ENCODE measurements at regions not wholly inside any gene's neighbourhood (a gene's known extent, or its start where the extent isn't known, plus 50 kb on each side); places are given as distances from the start of the nearest gene placed in this dataset.

GRCh38 chr6:133752129-133752528 lies 136.8 kb upstream of the TCF21 start (continued):
- no peak for TF ChIP-seq ISX (CRISPR knock-in tag; conservative IDR thresholded peaks at IDR 0.05)
- TF ChIP-seq, protein P1, sequence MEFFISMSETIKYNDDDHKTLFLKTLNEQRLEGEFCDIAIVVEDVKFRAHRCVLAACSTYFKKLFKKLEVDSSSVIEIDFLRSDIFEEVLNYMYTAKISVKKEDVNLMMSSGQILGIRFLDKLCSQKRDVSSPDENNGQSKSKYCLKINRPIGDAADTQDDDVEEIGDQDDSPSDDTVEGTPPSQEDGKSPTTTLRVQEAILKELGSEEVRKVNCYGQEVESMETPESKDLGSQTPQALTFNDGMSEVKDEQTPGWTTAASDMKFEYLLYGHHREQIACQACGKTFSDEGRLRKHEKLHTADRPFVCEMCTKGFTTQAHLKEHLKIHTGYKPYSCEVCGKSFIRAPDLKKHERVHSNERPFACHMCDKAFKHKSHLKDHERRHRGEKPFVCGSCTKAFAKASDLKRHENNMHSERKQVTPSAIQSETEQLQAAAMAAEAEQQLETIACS (CRISPR knock-in tag; IDR thresholded peaks at IDR 0.05): no peak

DNA sequence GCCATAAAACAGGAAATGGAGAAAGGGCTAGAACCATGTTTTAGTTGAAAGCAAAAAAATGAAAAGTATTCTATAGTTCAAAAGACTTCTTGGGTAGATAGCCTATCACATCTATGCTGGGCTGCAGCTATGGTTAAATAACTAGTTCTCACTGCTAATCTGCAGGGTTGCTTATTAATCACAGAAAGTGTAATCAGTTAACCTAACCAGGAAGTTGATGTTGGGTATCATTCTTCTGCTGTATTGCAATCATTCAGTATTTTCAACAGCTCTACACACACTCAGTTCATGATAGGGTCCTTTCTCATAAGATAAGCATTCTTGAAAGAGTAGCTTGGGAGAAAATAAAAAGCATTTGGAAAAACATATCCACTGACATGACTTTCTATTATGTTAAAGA lies 135.2 kb upstream of the TCF21 start:
- BruUV-seq (replicated peaks): no TSS peak
- POLR2A ChIA-PET: no interaction called here
- no peaks in the 10 kb centered on the region for H3K9me3 ChIP-seq (ENCODE audit: low read length)
- TF ChIP-seq PTBP1 (IDR thresholded peaks at IDR 0.05; ENCODE audit: low read depth, low read length, poor library complexity, severe bottlenecking) (no peak), ZNF713 (CRISPR knock-in tag; IDR thresholded peaks at IDR 0.05) (no peak), ZNF616 (CRISPR knock-in tag; IDR thresholded peaks at IDR 0.05; ENCODE audit: low read depth) (no peak), ZNF430 (CRISPR knock-in tag; IDR thresholded peaks at IDR 0.05) (no peak), SRSF4 (IDR thresholded peaks at IDR 0.05; ENCODE audit: low read depth, low read length, poor library complexity, severe bottlenecking) (no peak)
- TF ChIP-seq, protein P2, sequence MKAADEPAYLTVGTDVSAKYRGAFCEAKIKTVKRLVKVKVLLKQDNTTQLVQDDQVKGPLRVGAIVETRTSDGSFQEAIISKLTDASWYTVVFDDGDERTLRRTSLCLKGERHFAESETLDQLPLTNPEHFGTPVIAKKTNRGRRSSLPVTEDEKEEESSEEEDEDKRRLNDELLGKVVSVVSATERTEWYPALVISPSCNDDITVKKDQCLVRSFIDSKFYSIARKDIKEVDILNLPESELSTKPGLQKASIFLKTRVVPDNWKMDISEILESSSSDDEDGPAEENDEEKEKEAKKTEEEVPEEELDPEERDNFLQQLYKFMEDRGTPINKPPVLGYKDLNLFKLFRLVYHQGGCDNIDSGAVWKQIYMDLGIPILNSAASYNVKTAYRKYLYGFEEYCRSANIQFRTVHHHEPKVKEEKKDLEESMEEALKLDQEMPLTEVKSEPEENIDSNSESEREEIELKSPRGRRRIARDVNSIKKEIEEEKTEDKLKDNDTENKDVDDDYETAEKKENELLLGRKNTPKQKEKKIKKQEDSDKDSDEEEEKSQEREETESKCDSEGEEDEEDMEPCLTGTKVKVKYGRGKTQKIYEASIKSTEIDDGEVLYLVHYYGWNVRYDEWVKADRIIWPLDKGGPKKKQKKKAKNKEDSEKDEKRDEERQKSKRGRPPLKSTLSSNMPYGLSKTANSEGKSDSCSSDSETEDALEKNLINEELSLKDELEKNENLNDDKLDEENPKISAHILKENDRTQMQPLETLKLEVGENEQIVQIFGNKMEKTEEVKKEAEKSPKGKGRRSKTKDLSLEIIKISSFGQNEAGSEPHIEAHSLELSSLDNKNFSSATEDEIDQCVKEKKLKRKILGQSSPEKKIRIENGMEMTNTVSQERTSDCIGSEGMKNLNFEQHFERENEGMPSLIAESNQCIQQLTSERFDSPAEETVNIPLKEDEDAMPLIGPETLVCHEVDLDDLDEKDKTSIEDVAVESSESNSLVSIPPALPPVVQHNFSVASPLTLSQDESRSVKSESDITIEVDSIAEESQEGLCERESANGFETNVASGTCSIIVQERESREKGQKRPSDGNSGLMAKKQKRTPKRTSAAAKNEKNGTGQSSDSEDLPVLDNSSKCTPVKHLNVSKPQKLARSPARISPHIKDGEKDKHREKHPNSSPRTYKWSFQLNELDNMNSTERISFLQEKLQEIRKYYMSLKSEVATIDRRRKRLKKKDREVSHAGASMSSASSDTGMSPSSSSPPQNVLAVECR (CRISPR knock-in tag; IDR thresholded peaks at IDR 0.05; ENCODE audit: borderline replicate concordance): no peak
- TF ChIP-seq, protein P3, sequence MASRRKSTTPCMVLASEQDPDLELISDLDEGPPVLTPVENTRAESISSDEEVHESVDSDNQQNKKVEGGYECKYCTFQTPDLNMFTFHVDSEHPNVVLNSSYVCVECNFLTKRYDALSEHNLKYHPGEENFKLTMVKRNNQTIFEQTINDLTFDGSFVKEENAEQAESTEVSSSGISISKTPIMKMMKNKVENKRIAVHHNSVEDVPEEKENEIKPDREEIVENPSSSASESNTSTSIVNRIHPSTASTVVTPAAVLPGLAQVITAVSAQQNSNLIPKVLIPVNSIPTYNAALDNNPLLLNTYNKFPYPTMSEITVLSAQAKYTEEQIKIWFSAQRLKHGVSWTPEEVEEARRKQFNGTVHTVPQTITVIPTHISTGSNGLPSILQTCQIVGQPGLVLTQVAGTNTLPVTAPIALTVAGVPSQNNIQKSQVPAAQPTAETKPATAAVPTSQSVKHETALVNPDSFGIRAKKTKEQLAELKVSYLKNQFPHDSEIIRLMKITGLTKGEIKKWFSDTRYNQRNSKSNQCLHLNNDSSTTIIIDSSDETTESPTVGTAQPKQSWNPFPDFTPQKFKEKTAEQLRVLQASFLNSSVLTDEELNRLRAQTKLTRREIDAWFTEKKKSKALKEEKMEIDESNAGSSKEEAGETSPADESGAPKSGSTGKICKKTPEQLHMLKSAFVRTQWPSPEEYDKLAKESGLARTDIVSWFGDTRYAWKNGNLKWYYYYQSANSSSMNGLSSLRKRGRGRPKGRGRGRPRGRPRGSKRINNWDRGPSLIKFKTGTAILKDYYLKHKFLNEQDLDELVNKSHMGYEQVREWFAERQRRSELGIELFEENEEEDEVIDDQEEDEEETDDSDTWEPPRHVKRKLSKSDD (CRISPR knock-in tag; IDR thresholded peaks at IDR 0.05; ENCODE audit: low read depth): no peak
- TF ChIP-seq, protein P4, sequence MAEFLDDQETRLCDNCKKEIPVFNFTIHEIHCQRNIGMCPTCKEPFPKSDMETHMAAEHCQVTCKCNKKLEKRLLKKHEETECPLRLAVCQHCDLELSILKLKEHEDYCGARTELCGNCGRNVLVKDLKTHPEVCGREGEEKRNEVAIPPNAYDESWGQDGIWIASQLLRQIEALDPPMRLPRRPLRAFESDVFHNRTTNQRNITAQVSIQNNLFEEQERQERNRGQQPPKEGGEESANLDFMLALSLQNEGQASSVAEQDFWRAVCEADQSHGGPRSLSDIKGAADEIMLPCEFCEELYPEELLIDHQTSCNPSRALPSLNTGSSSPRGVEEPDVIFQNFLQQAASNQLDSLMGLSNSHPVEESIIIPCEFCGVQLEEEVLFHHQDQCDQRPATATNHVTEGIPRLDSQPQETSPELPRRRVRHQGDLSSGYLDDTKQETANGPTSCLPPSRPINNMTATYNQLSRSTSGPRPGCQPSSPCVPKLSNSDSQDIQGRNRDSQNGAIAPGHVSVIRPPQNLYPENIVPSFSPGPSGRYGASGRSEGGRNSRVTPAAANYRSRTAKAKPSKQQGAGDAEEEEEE (CRISPR knock-in tag; IDR thresholded peaks at IDR 0.05; ENCODE audit: borderline replicate concordance): no peak

More for the DNA sequence above, 135.2 kb upstream of the TCF21 start:
- Histone ChIP-seq H3K4me2 (ENCODE audit: low read depth, low read length) (no peak overlapping the region), H3K27ac (ENCODE audit: extremely low read length, insufficient read depth, low read length) (no peak overlapping the region), H3K4me1 (ENCODE audit: insufficient read depth, low read length) (no peaks in the 10 kb centered on the region), H2AFZ (ENCODE audit: low read length) (no peak overlapping the region), H3K79me2 (ENCODE audit: insufficient read depth, low read length) (no peaks in the 10 kb centered on the region), H3K36me3 (replicated peaks in 1 of 2; ENCODE audit: control insufficient read depth in 1 of 2, insufficient read depth in 2 of 2, low read length in 2 of 2) (no peaks in the 10 kb centered on the region), H4K20me1 (ENCODE audit: insufficient read depth, low read length) (no peaks in the 10 kb centered on the region), H3K27me3 (ENCODE audit: control insufficient read depth in 1 of 2, insufficient read depth in 2 of 2, low read length in 2 of 2) (no peaks in the 10 kb centered on the region), H3K9ac (ENCODE audit: insufficient read depth, low read depth, low read length) (no peak overlapping the region), H3K4me3 (replicated peaks in 1 of 3; ENCODE audit: insufficient read depth in 1 of 3, low read depth in 2 of 3, low read length in 3 of 3) (no peak overlapping the region)
- ATAC-seq (no peak), DNase-seq (ENCODE audit: low spot score) (no peak), FAIRE-seq (no peak)
- intact Hi-C loops (cut with micrococcal nuclease; ENCODE audit: unreplicated experiment): no loop called here
- CTCF ChIA-PET (ENCODE audit: low intra/inter-chr PET ratio, low total read pairs): no interaction called here
- in situ Hi-C loops (cut with HindIII; ENCODE audit: extremely low pct_ligation_motif_present, low pct_unique_long_range_greater_than_20kb): no loop called here
